ENCODE measurements at regions not wholly inside any gene's neighbourhood (a gene's known extent, or its start where the extent isn't known, plus 50 kb on each side); places are given as distances from the start of the nearest gene placed in this dataset.

GRCh38 chr7:136403591-136403990, 426.4 kb upstream of the MTPN start:
- TF ChIP-seq POLR2A (IDR thresholded peaks at IDR 0.05; ENCODE audit: control extremely low read depth in 1 of 2, low read depth in 2 of 2, low read length in 2 of 2) (no peak), MAX (IDR thresholded peaks at IDR 0.05) (no peak), RAD21 (IDR thresholded peaks at IDR 0.05 in 1 of 2, conservative IDR thresholded peaks at IDR 0.05 in 1 of 2; ENCODE audit: low read depth in 2 of 2, low read length in 2 of 2) (no peak), RFX5 (IDR thresholded peaks at IDR 0.05; ENCODE audit: borderline replicate concordance, low read depth, low read length) (no peak), SRF (IDR thresholded peaks at IDR 0.05; ENCODE audit: low read depth, low read length) (no peak), SP2 (IDR thresholded peaks at IDR 0.05; ENCODE audit: low read length) (no peak)
